ENCODE measurements at regions not wholly inside any gene's neighbourhood (a gene's known extent, or its start where the extent isn't known, plus 50 kb on each side); places are given as distances from the start of the nearest gene placed in this dataset.
"Not testable (repeated sequence)": the region's sequence is repeated elsewhere in the genome, so short reads cannot be mapped to it uniquely, and the experiment has no call there.

GRCh38 chr15:66886686-66887273 lies 178.6 kb upstream of the SMAD3 start:
- in situ Hi-C loops (cut with MboI; ENCODE audit: low sequenced_read_pairs, unreplicated experiment) = no loop called here
- no peak for DNase-seq (ENCODE audit: low spot score)

DNA sequence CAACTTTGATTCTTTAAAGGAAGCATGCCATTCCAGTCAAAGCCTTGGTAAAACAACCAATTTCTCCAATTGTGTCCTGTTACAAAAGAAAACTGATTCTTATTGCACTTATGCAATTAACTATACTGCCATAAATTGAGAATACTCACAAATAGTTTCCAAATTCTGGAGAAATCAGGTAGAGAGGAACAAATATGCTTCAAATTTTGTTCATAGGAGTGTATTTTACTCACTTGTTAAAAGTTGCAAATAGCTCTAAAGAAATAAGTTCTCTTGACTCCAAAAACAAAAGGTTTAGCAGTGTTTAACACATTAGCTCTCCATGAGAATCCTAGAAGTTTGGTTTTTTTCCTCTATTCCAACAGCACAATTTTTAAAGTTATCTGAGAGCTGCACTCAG lies 176.1 kb upstream of the SMAD3 start:
- DNase-seq (ENCODE audit: low spot score); in situ Hi-C loops (cut with MboI; ENCODE audit: low sequenced_read_pairs, unreplicated experiment): not testable (repeated sequence)

More at GRCh38 chr15:66886686-66887273, 178.6 kb upstream of the SMAD3 start:
- TF ChIP-seq, protein P1, sequence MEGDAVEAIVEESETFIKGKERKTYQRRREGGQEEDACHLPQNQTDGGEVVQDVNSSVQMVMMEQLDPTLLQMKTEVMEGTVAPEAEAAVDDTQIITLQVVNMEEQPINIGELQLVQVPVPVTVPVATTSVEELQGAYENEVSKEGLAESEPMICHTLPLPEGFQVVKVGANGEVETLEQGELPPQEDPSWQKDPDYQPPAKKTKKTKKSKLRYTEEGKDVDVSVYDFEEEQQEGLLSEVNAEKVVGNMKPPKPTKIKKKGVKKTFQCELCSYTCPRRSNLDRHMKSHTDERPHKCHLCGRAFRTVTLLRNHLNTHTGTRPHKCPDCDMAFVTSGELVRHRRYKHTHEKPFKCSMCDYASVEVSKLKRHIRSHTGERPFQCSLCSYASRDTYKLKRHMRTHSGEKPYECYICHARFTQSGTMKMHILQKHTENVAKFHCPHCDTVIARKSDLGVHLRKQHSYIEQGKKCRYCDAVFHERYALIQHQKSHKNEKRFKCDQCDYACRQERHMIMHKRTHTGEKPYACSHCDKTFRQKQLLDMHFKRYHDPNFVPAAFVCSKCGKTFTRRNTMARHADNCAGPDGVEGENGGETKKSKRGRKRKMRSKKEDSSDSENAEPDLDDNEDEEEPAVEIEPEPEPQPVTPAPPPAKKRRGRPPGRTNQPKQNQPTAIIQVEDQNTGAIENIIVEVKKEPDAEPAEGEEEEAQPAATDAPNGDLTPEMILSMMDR (IDR thresholded peaks at IDR 0.05; ENCODE audit: borderline replicate concordance, control extremely low read depth, extremely low read depth, insufficient read depth, missing control alignments) = no peak

DNA sequence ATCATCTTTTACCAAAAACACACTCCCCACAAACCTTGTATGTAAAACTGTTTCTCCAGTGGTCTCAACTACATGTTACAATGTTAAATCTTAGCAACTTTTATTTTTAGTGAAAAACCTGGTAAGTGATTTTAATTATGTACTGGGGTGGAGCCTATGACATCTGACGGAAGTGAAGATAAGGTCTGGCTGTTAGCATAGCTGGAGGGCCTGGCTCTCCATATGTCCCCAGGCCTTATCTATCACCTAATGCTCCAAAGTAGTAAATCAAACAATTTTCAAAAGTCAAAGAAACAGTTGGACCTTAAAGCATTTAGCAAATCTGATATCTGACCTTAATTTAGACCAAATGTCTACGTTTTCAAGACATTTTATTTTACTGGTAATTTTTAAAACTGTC lies 173.6 kb upstream of the SMAD3 start:
- in situ Hi-C loops (cut with MboI; ENCODE audit: low sequenced_read_pairs, unreplicated experiment) = no loop called here
- no peak for DNase-seq (ENCODE audit: low spot score)
- TF ChIP-seq, protein P1 (IDR thresholded peaks at IDR 0.05; ENCODE audit: borderline replicate concordance, control extremely low read depth, extremely low read depth, insufficient read depth, missing control alignments) = no peak

GRCh38 chr15:66893294-66893693 lies 172.1 kb upstream of the SMAD3 start:
- in situ Hi-C loops (cut with MboI; ENCODE audit: low sequenced_read_pairs, unreplicated experiment) = no loop called here
- TF ChIP-seq, protein P1 (IDR thresholded peaks at IDR 0.05; ENCODE audit: borderline replicate concordance, control extremely low read depth, extremely low read depth, insufficient read depth, missing control alignments) = no peak
- DNase-seq (ENCODE audit: low spot score) = no peak

GRCh38 chr15:66894363-66894762 lies 171.0 kb upstream of the SMAD3 start:
- in situ Hi-C loops (cut with MboI; ENCODE audit: low sequenced_read_pairs, unreplicated experiment) = no loop called here
- no peak for DNase-seq (ENCODE audit: low spot score)
- TF ChIP-seq, protein P1 (IDR thresholded peaks at IDR 0.05; ENCODE audit: borderline replicate concordance, control extremely low read depth, extremely low read depth, insufficient read depth, missing control alignments) = no peak

DNA sequence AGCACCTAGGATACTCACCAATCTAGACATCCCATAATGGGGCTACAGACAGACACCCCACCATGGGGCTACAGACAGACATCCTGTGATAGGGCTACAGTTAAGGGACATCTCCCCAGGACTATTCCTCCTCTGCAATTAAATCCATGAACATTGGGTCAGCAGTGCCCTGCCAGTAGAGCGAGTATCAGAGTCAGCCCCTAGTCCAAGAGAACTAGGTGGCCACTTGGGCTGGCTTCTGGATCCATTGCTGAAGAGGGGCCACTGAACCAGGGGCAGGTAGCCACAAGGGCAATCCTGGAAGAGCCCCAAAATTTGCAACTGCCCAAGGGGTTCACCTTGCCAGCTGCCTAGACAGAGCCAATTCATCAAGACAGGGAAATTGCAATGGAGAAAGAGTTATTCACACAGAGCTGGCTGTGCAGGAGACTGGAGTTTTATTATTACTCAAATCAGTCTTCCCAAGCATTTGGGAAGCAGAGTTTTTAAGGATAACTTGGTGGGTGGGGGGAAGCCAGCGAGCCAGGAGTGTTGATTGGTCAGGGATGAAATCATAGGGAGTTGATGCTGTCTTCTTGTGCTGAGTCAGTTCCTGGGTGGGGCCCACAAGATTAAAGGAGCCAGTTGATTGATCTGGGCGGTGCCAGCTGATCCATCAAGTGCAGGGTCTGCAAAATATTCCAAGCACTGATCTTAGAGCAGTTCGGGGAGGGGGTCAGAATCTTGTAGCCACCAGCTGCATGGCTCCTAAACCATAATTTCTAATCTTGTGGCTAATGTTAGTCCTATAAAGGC lies 170.2 kb upstream of the SMAD3 start:
- DNase-seq (ENCODE audit: low spot score) = no peak
- in situ Hi-C loops (cut with MboI; ENCODE audit: low sequenced_read_pairs, unreplicated experiment) = no loop called here
- TF ChIP-seq, protein P1 (IDR thresholded peaks at IDR 0.05; ENCODE audit: borderline replicate concordance, control extremely low read depth, extremely low read depth, insufficient read depth, missing control alignments) = no peak

GRCh38 chr15:66895794-66896453 lies 169.5 kb upstream of the SMAD3 start:
- in situ Hi-C loops (cut with MboI; ENCODE audit: low sequenced_read_pairs, unreplicated experiment) = no loop called here
- DNase-seq (ENCODE audit: low spot score) = no peak
- TF ChIP-seq, protein P1 (IDR thresholded peaks at IDR 0.05; ENCODE audit: borderline replicate concordance, control extremely low read depth, extremely low read depth, insufficient read depth, missing control alignments) = no peak

Measured in GM13976 (cell line).